Fibroblast of lung (primary cell): ENCODE measurements at regions not wholly inside any gene's neighbourhood (a gene's known extent, or its start where the extent isn't known, plus 50 kb on each side); places are given as distances from the start of the nearest gene placed in this dataset.

Experiments used
- DNase-seq, 2 donors: peaks; one replicate each; pipeline versions ENCODE4 v3.0.0 to v3.0.0-alpha.2; 2010; ENCODE audit warnings: low read depth in 2 of 2
- H2AFZ ChIP-seq: 2 replicates; pipeline ENCODE4 v1.5.1; 2012; ENCODE audit warnings: low read length, control low read depth, inconsistent platforms
- H3K27ac ChIP-seq: 2 replicates; pipeline ENCODE4 v1.5.1; 2011; ENCODE audit warnings: low read length, control low read depth; ENCODE audit not compliant: insufficient read depth
- H3K27me3 ChIP-seq: 2 replicates; pipeline ENCODE4 v1.5.1; 2011; ENCODE audit warnings: mild to moderate bottlenecking, low read length; ENCODE audit not compliant: control insufficient read depth, insufficient read depth
- H3K36me3 ChIP-seq: 2 replicates; pipeline ENCODE4 v1.5.1; 2011; ENCODE audit warnings: low read length; ENCODE audit not compliant: control insufficient read depth, insufficient read depth
- H3K4me1 ChIP-seq: 2 replicates; pipeline ENCODE4 v1.5.1; 2011; ENCODE audit warnings: low read length; ENCODE audit not compliant: control insufficient read depth, insufficient read depth; ENCODE audit errors: extremely low read depth
- H3K4me2 ChIP-seq: 2 replicates; pipeline ENCODE4 v1.5.1; 2011; ENCODE audit warnings: low read length, control low read depth; ENCODE audit not compliant: insufficient read depth; ENCODE audit errors: extremely low read depth
- H3K4me3 ChIP-seq, 4 experiments: fragments of 200-600 bp in 1 of 4; sonication (generic) in 1 of 4; replicated peaks in 1 of 4; 2 replicates each; pipeline ENCODE4 v1.5.1; 2011 to 2016; ENCODE audit warnings: low read length in 4 of 4, low read depth in 3 of 4, mild to moderate bottlenecking in 3 of 4, control low read depth in 2 of 4, inconsistent platforms in 1 of 4, mixed read lengths in 1 of 4; ENCODE audit not compliant: insufficient read depth in 1 of 4; ENCODE audit errors: control extremely low read depth in 1 of 4
- H3K79me2 ChIP-seq: 2 replicates; pipeline ENCODE4 v1.5.1; 2012; ENCODE audit warnings: mild to moderate bottlenecking, low read length, inconsistent platforms; ENCODE audit not compliant: control insufficient read depth, insufficient read depth
- H3K9ac ChIP-seq: 2 replicates; pipeline ENCODE4 v1.5.1; 2011; ENCODE audit warnings: mild to moderate bottlenecking, low read length, control low read depth; ENCODE audit not compliant: insufficient read depth
- H3K9me3 ChIP-seq: 2 replicates; pipeline ENCODE4 v1.5.1; 2012; ENCODE audit warnings: low read depth, low read length; ENCODE audit not compliant: control insufficient read depth, insufficient read depth
- H4K20me1 ChIP-seq: 2 replicates; pipeline ENCODE4 v1.5.1; 2011; ENCODE audit warnings: low read length; ENCODE audit not compliant: control insufficient read depth, insufficient read depth; ENCODE audit errors: extremely low read depth
- CTCF ChIP-seq, 2 donors: IDR thresholded peaks in 1 of 2; conservative IDR thresholded peaks in 1 of 2; 1 replicate in 1 of 2; 2 replicates in 1 of 2; pipeline ENCODE4 v1.5.1; 2011 to 2012; ENCODE audit warnings: low read length in 2 of 2, control low read depth in 1 of 2, inconsistent platforms in 1 of 2, low read depth in 1 of 2, mild to moderate bottlenecking in 1 of 2
- EZH2 ChIP-seq: IDR thresholded peaks from 2 replicates; pipeline ENCODE4 v1.5.1; 2012; ENCODE audit warnings: low read length, control low read depth, mild to moderate bottlenecking; ENCODE audit errors: missing control alignments

GRCh38 chr10:123597676-123598075 is 68.5 kb upstream of the GPR26 start:
- no peak overlapping the region for H3K4me2 ChIP-seq

GRCh38 chr10:123599366-123599849 is 66.7 kb upstream of the GPR26 start:
- Histone ChIP-seq H3K9me3 (no peaks in the 10 kb centered on the region), H3K36me3 (no peaks in the 10 kb centered on the region), H3K79me2 (no peaks in the 10 kb centered on the region), H3K27me3 (no peaks in the 10 kb centered on the region), H3K4me3 (no peak overlapping the region), H3K4me2 (no peak overlapping the region), H2AFZ (no peak overlapping the region), H3K4me1 (no peaks in the 10 kb centered on the region), H4K20me1 (no peaks in the 10 kb centered on the region), H3K9ac (no peak overlapping the region), H3K27ac (no peak overlapping the region)
- TF ChIP-seq CTCF (conservative IDR thresholded peaks at IDR 0.05 in 1 of 2, IDR thresholded peaks at IDR 0.05 in 1 of 2; ENCODE audit: low read depth in 1 of 2, low read length in 2 of 2) (no peak), EZH2 (no peak)
- DNase-seq: no peak

More at GRCh38 chr10:123597676-123598075, 68.5 kb upstream of the GPR26 start:
- no peaks in the 10 kb centered on the region for H3K79me2 ChIP-seq
- TF ChIP-seq EZH2: no peak
- no peak for TF ChIP-seq CTCF (conservative IDR thresholded peaks at IDR 0.05 in 1 of 2, IDR thresholded peaks at IDR 0.05 in 1 of 2; ENCODE audit: low read depth in 1 of 2, low read length in 2 of 2)
- DNase-seq: no peak
- no peaks in the 10 kb centered on the region for H3K9me3 ChIP-seq
- no peaks in the 10 kb centered on the region for H3K27me3 ChIP-seq
- no peak overlapping the region for H3K4me3 ChIP-seq
- no peak overlapping the region for H3K9ac ChIP-seq
- H3K27ac ChIP-seq: no peak overlapping the region
- H2AFZ ChIP-seq: no peak overlapping the region
- H3K36me3 ChIP-seq: no peaks in the 10 kb centered on the region
- no peaks in the 10 kb centered on the region for H4K20me1 ChIP-seq
- H3K4me1 ChIP-seq: no peaks in the 10 kb centered on the region

- Histone ChIP-seq H3K9me3 (no peaks in the 10 kb centered on the region), H3K79me2 (no peaks in the 10 kb centered on the region), H3K4me1 (no peaks in the 10 kb centered on the region), H3K4me3 (no peak overlapping the region), H2AFZ (no peak overlapping the region), H3K27me3 (no peaks in the 10 kb centered on the region), H3K27ac (no peak overlapping the region), H3K4me2 (no peak overlapping the region), H3K36me3 (no peaks in the 10 kb centered on the region), H3K9ac (no peak overlapping the region), H4K20me1 (no peaks in the 10 kb centered on the region)
- no peak for DNase-seq
- TF ChIP-seq CTCF (conservative IDR thresholded peaks at IDR 0.05 in 1 of 2, IDR thresholded peaks at IDR 0.05 in 1 of 2; ENCODE audit: low read depth in 1 of 2, low read length in 2 of 2) (no peak), EZH2 (no peak)
Observed at GRCh38 chr10:123600177-123600576, 66.0 kb upstream of the GPR26 start.
